GM18508 (cell line): ENCODE measurements at regions not wholly inside any gene's neighbourhood (a gene's known extent, or its start where the extent isn't known, plus 50 kb on each side); places are given as distances from the start of the nearest gene placed in this dataset.
A peak's percentile ranks its signal among the peaks of the same experiment; 100 is the strongest.

ENCODE experiments used
- ATAC-seq: cut with Tn5 transposase; IDR thresholded peaks from one replicate; pipeline ENCODE4 v1.9.1; 2021; ENCODE audit warnings: moderate number of reproducible peaks; ENCODE audit not compliant: insufficient read depth, unreplicated experiment

DNA sequence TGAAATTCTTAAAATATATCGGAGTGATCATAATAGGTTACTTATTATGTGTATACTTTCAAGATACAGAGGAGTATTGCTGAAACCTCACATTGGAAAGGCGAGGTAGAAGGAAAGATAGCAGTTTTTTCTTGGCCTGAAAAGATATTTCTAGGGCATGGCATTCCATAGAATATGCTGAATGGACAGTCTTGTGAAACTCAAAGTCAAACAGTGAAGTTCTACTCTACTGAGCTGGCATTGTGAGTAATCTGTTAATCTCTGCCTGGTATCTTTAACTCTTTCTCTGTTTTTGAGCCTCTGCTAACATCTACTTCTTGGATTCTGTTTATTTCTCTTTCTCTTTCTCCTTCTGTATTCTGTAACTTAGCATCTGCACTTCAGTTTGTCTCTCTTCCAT is 176.3 kb upstream of the ZBTB20 start:
- no peak for ATAC-seq

DNA sequence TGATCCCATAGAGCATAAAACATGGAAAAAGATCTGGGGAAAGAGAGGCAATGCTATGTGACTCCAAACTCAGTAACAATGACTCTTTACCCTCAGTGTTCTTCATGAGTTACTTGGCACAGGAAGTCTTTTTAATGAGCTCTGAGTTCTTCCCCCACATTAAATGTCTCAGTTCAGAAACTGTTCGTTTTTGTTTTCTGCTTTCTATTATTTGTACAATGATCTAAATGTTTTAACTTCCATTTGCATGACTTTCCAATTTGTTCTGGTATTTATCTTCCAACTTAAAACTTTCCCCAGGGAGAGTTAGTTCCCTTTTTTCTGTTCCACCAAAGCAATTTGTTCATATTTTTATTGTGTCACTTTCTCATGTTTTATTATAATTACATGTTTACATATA is 177.0 kb upstream of the ZBTB20 start:
- ATAC-seq = no peak

DNA sequence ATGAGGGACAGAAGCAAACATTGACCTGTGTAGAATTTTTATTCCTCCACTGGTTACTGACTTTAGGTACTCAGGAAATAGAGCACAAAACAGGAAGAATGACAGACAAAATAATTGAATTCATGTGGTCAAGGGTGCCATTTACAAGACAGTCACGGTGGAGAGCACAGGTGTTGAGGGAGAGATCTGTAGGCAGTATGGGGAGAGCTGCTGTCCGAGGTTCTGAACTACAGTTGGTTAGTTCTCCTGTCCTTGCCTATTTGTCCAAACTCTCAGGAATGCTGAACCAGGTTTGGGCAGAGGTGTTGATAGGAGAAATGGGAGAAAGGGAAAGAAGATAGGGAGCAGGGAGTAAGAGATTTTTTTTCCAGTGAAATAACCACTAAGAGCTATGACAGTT is 178.5 kb upstream of the ZBTB20 start:
- ATAC-seq = no peak

DNA sequence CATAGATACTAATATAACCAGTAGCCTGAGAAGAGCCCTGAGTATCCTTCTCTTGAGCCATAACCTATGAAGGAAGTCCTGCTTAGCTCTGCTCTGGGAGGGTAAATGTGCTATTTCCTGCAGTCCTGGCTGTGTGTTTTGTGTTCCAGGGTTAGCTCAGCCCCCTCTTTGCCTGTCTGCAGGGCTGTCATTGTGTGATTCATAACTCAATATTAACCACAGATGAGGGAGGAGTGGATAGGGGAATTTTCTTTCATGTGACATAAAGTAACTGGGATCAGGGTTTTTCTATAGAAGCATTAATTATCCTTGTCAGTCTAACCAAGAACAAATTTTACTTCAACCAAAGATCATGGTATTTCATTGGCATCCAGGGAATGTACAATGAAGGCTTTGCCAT is 183.3 kb upstream of the ZBTB20 start:
- ATAC-seq = no peak

- no peak for ATAC-seq
Measured at GRCh38 chr3:115332998-115333397, 185.9 kb upstream of the ZBTB20 start.

DNA sequence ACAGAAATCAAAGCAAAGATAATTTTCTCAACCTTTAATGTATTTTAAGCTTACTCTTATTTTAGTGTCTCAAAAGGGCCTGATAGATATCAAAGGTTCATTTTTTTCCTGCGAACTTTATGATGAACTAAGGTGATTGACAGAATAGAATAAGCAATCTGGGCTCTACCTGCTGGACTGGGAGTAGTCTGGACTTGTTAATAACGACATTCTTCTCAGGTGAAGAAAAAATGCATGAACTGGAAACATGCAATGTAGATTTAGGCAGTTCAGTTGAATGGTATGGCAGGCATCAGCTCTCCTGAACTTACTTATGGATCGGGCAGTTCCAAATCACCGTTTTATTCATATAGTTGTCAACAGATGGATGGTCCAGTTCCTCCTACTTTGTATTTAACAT is 189.7 kb upstream of the ZBTB20 start:
- ATAC-seq = no peak

GRCh38 chr3:115340586-115340985 is 193.5 kb upstream of the ZBTB20 start:
- no peak for ATAC-seq

GRCh38 chr3:115341208-115341607 is 194.1 kb upstream of the ZBTB20 start:
- no peak for ATAC-seq

- ATAC-seq = no peak
Measured at GRCh38 chr3:115347737-115348136, 200.6 kb upstream of the ZBTB20 start.

DNA sequence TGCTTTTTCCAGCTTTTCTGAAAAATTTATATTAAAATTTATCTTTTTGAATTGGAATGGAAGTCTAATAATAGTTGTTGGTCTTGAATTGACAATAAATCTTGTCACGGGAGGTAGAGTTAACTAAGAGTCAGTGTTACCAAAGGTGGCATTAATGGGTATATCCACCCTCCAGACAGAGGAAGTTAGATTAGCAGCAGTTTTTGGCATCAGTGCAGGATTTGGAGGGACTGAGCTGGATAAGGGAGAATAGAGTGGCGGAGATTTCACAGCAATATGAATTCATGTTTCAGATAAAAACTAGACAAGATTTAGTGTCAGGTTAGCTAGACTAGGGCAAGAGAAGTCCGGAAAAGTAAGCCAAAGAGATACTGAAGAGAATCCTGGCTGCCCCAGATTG is 201.3 kb upstream of the ZBTB20 start:
- no peak for ATAC-seq

DNA sequence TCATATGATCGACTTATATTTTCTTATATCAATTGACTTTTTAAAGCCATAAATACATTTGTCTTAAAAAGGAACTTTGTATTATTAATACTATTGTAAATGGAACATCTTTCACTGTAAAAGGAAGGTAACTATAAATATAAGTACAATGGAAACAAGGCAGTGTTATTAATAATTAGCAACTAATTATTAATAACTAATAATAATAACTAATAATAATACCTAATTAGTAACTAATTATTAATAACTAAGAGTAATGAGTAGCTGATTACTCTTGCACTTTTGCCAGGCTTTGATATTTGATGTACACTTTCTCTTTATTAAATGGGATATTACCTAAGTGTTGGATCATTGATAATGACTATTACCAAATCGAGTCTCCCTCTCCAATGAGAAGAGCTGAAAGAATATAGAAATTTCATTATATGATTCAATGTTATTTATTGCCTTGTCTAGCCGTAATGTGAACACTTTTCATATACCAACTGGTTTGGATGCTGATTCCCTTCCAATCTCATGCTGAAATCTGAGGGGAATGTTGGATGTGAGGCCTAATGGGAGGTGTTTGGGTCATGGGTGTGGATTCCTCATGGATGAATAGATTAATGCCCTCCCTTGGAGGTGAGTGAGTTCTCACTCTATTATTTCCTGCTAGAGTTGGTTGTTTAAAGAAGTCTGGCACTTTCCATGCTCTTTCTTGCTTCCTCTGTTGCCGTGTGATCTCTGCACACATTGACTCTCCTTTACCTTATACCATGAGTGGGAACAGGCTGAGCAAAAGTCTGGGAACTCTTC is 202.1 kb upstream of the ZBTB20 start:
- no peak for ATAC-seq

GRCh38 chr3:115350606-115351005 is 203.5 kb upstream of the ZBTB20 start:
- no peak for ATAC-seq

GRCh38 chr3:115351193-115351592 is 204.1 kb upstream of the ZBTB20 start:
- ATAC-seq = no peak

- ATAC-seq = no peak
Measured at GRCh38 chr3:115354010-115354409, 206.9 kb upstream of the ZBTB20 start.

DNA sequence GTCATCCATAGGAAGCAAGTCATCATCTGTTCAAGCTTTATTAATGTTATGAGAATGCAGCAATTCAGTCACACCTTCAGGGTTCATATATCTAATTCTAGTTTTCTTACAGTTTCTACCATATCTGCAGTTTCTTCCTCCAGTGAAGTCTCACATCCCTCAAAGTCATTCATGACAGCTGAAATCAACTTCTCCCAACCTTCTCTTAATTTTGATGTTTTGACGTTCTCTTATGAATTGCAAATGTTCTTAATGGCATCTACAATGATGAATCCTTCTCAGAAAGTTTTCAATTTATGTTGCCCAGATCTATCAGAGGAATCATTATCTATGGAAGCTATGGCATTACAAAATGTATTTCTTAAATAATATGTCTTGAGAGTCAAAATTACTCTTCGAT is 210.4 kb upstream of the ZBTB20 start:
- no peak for ATAC-seq

GRCh38 chr3:115359536-115359935 is 212.4 kb upstream of the ZBTB20 start:
- peak; percentile 93 for ATAC-seq

- no peak for ATAC-seq
Measured at GRCh38 chr3:115361806-115362205, 214.7 kb upstream of the ZBTB20 start.

DNA sequence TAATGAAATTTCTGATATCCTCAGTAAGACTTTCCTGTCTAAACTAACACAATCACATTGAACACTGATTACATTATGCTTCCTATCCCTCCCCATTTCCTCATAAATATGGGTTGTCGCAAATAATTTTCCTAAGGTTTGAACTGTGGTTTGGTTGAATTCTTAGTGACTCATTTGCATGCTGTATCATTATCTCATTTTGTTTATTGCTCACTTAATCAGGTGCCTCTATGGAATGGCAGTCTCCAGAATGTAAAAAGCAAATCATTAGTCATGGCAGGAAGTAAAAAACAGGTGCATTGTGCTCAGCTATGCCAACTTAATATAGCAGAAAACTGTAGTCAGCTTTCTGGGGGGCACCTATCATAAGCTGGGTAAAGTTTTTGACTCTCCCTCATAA is 216.0 kb upstream of the ZBTB20 start:
- ATAC-seq = no peak

DNA sequence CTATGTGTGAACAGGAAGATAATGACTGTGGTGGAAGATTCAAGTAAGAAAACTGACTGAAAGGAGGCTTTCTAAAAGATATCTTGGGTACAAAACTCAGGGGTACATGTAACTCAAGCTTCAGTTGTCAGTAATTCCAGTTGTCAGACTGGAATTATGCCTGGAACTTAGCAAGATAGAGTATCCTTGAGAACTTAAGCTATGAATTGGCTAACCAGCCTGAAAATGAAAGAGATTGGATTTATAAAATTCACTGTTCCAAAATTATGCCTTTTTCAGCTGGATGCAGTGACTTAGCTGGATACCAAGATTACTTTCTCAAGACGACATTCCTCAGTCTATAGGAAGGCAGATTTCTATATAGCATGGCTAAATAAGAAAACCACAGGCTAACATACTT is 221.9 kb upstream of the ZBTB20 start:
- ATAC-seq = no peak

- ATAC-seq = no peak
Measured at GRCh38 chr3:115375362-115375761, 228.3 kb upstream of the ZBTB20 start.

- ATAC-seq = no peak
Measured at GRCh38 chr3:115380883-115381572, 233.9 kb upstream of the ZBTB20 start.

DNA sequence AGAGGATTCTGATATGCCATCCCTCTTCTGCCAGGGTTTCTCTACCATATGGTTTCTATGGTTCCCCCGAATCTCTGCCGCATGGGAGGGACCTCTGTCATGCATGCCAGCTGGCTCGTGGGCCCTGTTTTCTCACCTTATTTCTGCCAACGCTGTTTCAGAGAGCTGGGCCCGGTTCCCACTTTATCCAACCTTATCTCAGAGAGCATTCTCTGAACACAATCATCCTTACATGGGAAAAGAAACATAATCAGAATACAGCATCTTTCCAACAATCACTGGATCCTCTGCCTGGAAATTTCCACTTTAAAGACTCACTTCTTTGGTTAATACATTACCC is 234.5 kb upstream of the ZBTB20 start:
- no peak for ATAC-seq
